ENCODE measurements at regions not wholly inside any gene's neighbourhood (a gene's known extent, or its start where the extent isn't known, plus 50 kb on each side); places are given as distances from the start of the nearest gene placed in this dataset.
A peak's percentile ranks its signal among the peaks of the same experiment; 100 is the strongest.

DNA sequence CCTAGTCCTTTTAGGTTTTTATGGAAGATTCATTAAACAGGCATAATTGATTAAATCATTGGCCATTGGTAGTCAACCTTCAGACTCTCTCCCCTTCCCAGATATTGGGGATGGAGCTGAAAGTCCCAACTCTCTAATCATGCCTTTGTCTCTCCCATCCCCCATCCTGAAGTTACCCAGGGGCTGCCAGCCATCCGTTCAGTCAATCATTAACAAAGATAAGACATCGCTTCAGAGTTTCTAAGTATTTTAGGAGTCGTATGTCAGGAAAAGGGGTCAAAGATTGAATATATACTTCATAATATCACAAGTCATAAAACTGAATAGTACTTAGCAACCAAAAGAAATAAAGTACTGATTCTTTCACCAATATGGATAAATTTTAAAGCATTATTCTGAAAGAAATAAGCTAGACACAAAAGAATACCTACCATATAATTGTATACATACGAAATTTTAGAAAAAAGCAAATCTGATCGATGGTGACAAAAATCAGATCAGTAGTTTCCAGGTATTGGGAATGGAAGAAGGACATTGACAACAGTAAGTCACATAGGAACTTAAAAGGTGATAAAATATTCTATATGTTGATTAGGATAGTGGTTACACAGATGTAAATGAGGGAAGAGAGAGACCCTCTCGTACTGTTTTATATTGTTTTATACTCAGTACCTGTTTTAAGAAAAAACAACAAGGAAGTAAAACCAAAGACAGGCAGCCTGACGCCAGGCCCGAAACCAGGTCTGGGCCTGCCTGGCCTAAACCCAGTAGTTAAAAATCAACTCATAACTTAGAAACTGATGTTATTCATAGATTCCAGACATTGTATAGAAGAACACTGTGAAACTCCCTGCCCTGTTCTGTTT lies 414.4 kb downstream of the DAD1 start:
- in situ Hi-C loops (cut with MboI; ENCODE audit: low pct_ligation_motif_present in 1 of 4, low pct_unique_long_range_greater_than_20kb in 1 of 4, low sequenced_read_pairs in 3 of 4) (no loop called here), intact Hi-C loops (cut with DNase I; ENCODE audit: low total_unique reads) (no loop called here)
- DNase-seq: peak; percentile 30
- no peaks in the 10 kb centered on the region for H3K36me3 ChIP-seq
- H3K27me3 ChIP-seq: no peaks in the 10 kb centered on the region
- TF ChIP-seq, protein P1, sequence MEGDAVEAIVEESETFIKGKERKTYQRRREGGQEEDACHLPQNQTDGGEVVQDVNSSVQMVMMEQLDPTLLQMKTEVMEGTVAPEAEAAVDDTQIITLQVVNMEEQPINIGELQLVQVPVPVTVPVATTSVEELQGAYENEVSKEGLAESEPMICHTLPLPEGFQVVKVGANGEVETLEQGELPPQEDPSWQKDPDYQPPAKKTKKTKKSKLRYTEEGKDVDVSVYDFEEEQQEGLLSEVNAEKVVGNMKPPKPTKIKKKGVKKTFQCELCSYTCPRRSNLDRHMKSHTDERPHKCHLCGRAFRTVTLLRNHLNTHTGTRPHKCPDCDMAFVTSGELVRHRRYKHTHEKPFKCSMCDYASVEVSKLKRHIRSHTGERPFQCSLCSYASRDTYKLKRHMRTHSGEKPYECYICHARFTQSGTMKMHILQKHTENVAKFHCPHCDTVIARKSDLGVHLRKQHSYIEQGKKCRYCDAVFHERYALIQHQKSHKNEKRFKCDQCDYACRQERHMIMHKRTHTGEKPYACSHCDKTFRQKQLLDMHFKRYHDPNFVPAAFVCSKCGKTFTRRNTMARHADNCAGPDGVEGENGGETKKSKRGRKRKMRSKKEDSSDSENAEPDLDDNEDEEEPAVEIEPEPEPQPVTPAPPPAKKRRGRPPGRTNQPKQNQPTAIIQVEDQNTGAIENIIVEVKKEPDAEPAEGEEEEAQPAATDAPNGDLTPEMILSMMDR (IDR thresholded peaks at IDR 0.05): no peak
- no peak for TF ChIP-seq EP300 (IDR thresholded peaks at IDR 0.05; ENCODE audit: low read depth)
- no peak for TF ChIP-seq POLR2A (IDR thresholded peaks at IDR 0.05)
- no peak for TF ChIP-seq POLR2AphosphoS5 (IDR thresholded peaks at IDR 0.05)
- H3K4me3 ChIP-seq: no peak overlapping the region
- H3K4me1 ChIP-seq: peaks cover 5 to 32% (median 15%) of the 10 kb centered on the region in 4 donors
- no peaks in the 10 kb centered on the region for H3K9me3 ChIP-seq
- 47 to 49% methylated on average over 8 of the region's 8 CpGs for WGBS, 2 donors (ENCODE audit: low coverage in 1 of 2)
- peak overlapping the region; percentile 47 to 77 (median 61) for H3K27ac ChIP-seq

DNA sequence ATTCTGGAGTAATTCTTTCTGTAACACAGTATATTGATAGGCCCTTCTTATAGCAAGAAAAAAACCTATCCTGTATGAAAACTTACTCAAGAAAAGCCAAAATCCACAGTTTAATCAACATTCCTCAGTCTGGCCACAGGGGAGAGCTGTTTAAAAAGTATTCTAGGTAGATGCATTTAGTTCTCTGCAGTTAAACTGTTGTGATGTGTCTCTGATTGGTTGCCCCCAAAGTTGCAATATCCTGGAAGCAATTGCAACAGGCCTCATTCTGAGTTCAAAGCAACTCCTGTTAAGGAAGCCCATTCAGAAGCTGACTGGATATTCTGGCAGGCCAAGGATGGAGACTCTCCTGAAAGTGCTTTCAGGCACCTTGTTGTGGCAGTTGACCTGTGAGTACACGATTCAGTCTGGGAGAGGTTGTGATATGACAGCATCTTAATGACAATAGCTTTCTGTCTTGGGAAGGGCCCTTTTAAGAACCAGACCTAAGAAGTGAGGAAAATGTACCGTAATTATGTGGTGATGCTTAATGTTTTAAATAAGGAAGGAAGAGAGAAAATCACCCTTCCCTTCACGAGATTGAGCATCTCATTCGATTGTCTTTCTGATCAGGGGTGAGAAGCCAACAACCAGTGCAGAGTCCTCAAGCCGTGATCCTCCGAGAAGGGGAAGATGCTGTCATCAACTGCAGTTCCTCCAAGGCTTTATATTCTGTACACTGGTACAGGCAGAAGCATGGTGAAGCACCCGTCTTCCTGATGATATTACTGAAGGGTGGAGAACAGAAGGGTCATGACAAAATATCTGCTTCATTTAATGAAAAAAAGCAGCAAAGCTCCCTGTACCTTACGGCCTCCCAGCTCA lies 420.7 kb downstream of the DAD1 start:
- H3K27me3 ChIP-seq: no peaks in the 10 kb centered on the region
- no peaks in the 10 kb centered on the region for H3K36me3 ChIP-seq
- H3K27ac ChIP-seq: no peak overlapping the region
- peaks cover 0 to 18% (median 3%) of the 10 kb centered on the region in 4 donors for H3K4me1 ChIP-seq
- in situ Hi-C loops (cut with MboI; ENCODE audit: low pct_ligation_motif_present in 1 of 4, low pct_unique_long_range_greater_than_20kb in 1 of 4, low sequenced_read_pairs in 3 of 4): no loop called here
- no peak for TF ChIP-seq EP300 (IDR thresholded peaks at IDR 0.05; ENCODE audit: low read depth)
- intact Hi-C loops (cut with DNase I; ENCODE audit: low total_unique reads): no loop called here
- H3K9me3 ChIP-seq: no peaks in the 10 kb centered on the region
- no peak overlapping the region for H3K4me3 ChIP-seq
- no peak for DNase-seq
- WGBS, 2 donors (ENCODE audit: low coverage in 1 of 2): 85% methylated on average over 8 of the region's 8 CpGs; no CpG with 5 or more reads in 1 of the 2 donors

DNA sequence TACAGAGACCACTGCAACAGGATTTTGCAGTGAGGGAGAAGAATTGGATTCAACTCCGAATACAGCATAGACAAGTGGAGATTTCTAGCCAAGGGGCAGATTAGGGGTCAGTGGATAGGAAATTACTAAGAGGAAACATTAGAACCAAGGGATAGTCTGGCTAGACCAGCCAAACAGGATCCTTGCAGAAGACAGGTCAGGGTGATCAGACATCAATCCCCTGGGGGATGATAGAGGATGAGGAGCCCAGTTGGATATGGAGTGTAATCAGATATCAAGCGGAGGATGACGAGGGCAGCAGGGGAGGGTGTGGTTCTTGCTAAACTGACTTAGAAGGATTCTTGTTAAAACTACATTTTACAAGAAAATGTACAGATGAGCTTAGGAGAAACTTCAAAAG lies 424.4 kb downstream of the DAD1 start:
- H3K4me3 ChIP-seq: no peak overlapping the region
- TF ChIP-seq, protein P1 (IDR thresholded peaks at IDR 0.05): no peak
- no peak for TF ChIP-seq EP300 (IDR thresholded peaks at IDR 0.05; ENCODE audit: low read depth)
- TF ChIP-seq POLR2A (IDR thresholded peaks at IDR 0.05): no peak
- no peak for TF ChIP-seq POLR2AphosphoS5 (IDR thresholded peaks at IDR 0.05)
- WGBS, 2 donors (ENCODE audit: low coverage in 1 of 2): 71 to 91% methylated on average over 3 of the region's 3 CpGs
- no peaks in the 10 kb centered on the region for H3K9me3 ChIP-seq
- in situ Hi-C loops (cut with MboI; ENCODE audit: low pct_ligation_motif_present in 1 of 4, low pct_unique_long_range_greater_than_20kb in 1 of 4, low sequenced_read_pairs in 3 of 4): no loop called here
- no peak overlapping the region for H3K27ac ChIP-seq
- peaks cover 0 to 18% (median 6%) of the 10 kb centered on the region in 4 donors for H3K4me1 ChIP-seq
- intact Hi-C loops (cut with DNase I; ENCODE audit: low total_unique reads): no loop called here
- no peak for DNase-seq
- H3K27me3 ChIP-seq: no peaks in the 10 kb centered on the region
- H3K36me3 ChIP-seq: no peaks in the 10 kb centered on the region

DNA sequence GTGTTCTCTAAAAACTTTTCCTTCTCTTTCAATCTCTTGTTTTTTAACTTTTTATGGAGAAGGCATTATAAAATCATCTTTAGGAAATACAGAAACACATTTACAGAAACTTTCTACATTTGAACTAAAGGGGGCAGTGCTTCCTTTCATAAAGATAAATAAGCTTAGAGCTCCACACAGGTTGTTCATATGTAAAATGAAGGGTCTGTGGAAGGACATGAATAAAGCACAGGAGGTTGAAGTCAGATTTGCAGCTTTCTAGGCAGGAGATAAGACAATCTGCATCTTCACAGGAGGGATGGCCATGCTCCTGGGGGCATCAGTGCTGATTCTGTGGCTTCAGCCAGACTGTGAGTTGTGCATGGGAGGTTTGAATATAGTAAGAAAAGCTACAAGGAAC lies 426.0 kb downstream of the DAD1 start:
- H3K9me3 ChIP-seq: no peaks in the 10 kb centered on the region
- no peak overlapping the region for H3K4me3 ChIP-seq
- in situ Hi-C loops (cut with MboI; ENCODE audit: low pct_ligation_motif_present in 1 of 4, low pct_unique_long_range_greater_than_20kb in 1 of 4, low sequenced_read_pairs in 3 of 4): no loop called here
- no peak for DNase-seq
- intact Hi-C loops (cut with DNase I; ENCODE audit: low total_unique reads): no loop called here
- no peaks in the 10 kb centered on the region for H3K36me3 ChIP-seq
- TF ChIP-seq POLR2A (IDR thresholded peaks at IDR 0.05) (no peak), EP300 (IDR thresholded peaks at IDR 0.05; ENCODE audit: low read depth) (no peak)
- TF ChIP-seq, protein P1 (IDR thresholded peaks at IDR 0.05): peak in 4 of 5 experiments; percentile 19 to 41 (median 38)
- H3K27ac ChIP-seq: no peak overlapping the region
- H3K4me1 ChIP-seq: peaks cover 10 to 32% (median 15%) of the 10 kb centered on the region in 4 donors
- no peaks in the 10 kb centered on the region for H3K27me3 ChIP-seq
